ENCODE measurements at regions not wholly inside any gene's neighbourhood (a gene's known extent, or its start where the extent isn't known, plus 50 kb on each side); places are given as distances from the start of the nearest gene placed in this dataset.

GRCh38 chr7:85748861-85749260, 562.0 kb upstream of the SEMA3D start:
- TF ChIP-seq, protein P1, sequence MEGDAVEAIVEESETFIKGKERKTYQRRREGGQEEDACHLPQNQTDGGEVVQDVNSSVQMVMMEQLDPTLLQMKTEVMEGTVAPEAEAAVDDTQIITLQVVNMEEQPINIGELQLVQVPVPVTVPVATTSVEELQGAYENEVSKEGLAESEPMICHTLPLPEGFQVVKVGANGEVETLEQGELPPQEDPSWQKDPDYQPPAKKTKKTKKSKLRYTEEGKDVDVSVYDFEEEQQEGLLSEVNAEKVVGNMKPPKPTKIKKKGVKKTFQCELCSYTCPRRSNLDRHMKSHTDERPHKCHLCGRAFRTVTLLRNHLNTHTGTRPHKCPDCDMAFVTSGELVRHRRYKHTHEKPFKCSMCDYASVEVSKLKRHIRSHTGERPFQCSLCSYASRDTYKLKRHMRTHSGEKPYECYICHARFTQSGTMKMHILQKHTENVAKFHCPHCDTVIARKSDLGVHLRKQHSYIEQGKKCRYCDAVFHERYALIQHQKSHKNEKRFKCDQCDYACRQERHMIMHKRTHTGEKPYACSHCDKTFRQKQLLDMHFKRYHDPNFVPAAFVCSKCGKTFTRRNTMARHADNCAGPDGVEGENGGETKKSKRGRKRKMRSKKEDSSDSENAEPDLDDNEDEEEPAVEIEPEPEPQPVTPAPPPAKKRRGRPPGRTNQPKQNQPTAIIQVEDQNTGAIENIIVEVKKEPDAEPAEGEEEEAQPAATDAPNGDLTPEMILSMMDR (IDR thresholded peaks at IDR 0.05): no peak
- TF ChIP-seq POLR2A (IDR thresholded peaks at IDR 0.05) (no peak), POLR2AphosphoS5 (IDR thresholded peaks at IDR 0.05) (no peak)
